ENCODE measurements at regions not wholly inside any gene's neighbourhood (a gene's known extent, or its start where the extent isn't known, plus 50 kb on each side); places are given as distances from the start of the nearest gene placed in this dataset.
A peak's percentile ranks its signal among the peaks of the same experiment; 100 is the strongest.

GRCh38 chr10:4720463-4720862, 105.5 kb upstream of the AKR1E2 start:
- intact Hi-C loops (cut with micrococcal nuclease) = no loop called here
- CTCF ChIA-PET (ENCODE audit: low intra/inter-chr PET ratio) = no interaction called here
- no peaks in the 10 kb centered on the region for H3K79me2 ChIP-seq (ENCODE audit: control insufficient read depth, insufficient read depth, low read length)
- 0 out of 5 replicates have a peak, but pooled peaks cover 0 to 4% of the 10 kb centered on the region in 2 experiments for H3K27me3 ChIP-seq (ENCODE audit: control insufficient read depth in 2 of 2, insufficient read depth in 2 of 2, low read length in 2 of 2)
- in situ Hi-C loops (cut with MboI) = no loop called here
- ATAC-seq (no peak), FAIRE-seq (no peak), DNase-seq (ENCODE audit: extremely low read depth in 1 of 4, low spot score in 3 of 4) (no peak)
- H3K27ac ChIP-seq (ENCODE audit: extremely low read depth, low read depth, low read length) = no peak overlapping the region
- no peak overlapping the region for H2AFZ ChIP-seq (ENCODE audit: low read depth, low read length)
- no peaks in the 10 kb centered on the region for H3K9me3 ChIP-seq (replicated peaks; ENCODE audit: control insufficient read depth, insufficient read depth, low read depth, low read length)
- H4K20me1 ChIP-seq (replicated peaks; ENCODE audit: control insufficient read depth, insufficient read depth, low read length) = no peaks in the 10 kb centered on the region
- POLR2A ChIA-PET = no interaction called here
- no peaks in the 10 kb centered on the region for H3K9me1 ChIP-seq (ENCODE audit: control insufficient read depth, insufficient read depth, low read length)
- H3K4me2 ChIP-seq (ENCODE audit: insufficient read depth, low read length) = no peak overlapping the region
- WGBS (ENCODE audit: insufficient coverage, low coverage, missing lambda C conversion rate) = 7% methylated on average over 1 of the region's 1 CpG
- H3K4me3 ChIP-seq = no peak overlapping the region
- no TSS peak for BruUV-seq (replicated peaks)
- H3K36me3 ChIP-seq (ENCODE audit: control insufficient read depth, insufficient read depth, low read length) = no peaks in the 10 kb centered on the region
- no peaks in the 10 kb centered on the region for H3K4me1 ChIP-seq (replicated peaks in 1 of 2; ENCODE audit: control insufficient read depth in 2 of 2, insufficient read depth in 2 of 2, low read length in 2 of 2)
- no peak overlapping the region for H3K9ac ChIP-seq (ENCODE audit: insufficient read depth in 1 of 2, low read depth in 2 of 2, low read length in 2 of 2)
- TF ChIP-seq ZC3H8 (IDR thresholded peaks at IDR 0.05) (no peak), BRD4 (IDR thresholded peaks at IDR 0.05) (no peak), MAFF (IDR thresholded peaks at IDR 0.05; ENCODE audit: low read length) (peak; percentile 44; the same call in 1 of the 2 replicates), ZNF668 (CRISPR knock-in tag; IDR thresholded peaks at IDR 0.05) (no peak), ARID4B (CRISPR knock-in tag; IDR thresholded peaks at IDR 0.05) (no peak), HDAC1 (IDR thresholded peaks at IDR 0.05) (no peak), NFE2L1 (tag; IDR thresholded peaks at IDR 0.05; ENCODE audit: borderline replicate concordance, low read depth) (no peak), MYC (IDR thresholded peaks at IDR 0.05; ENCODE audit: low read depth, low read length) (no peak), MYC (CRISPR knock-in tag; IDR thresholded peaks at IDR 0.05; ENCODE audit: borderline replicate concordance, low read depth) (no peak), TRIM28 (IDR thresholded peaks at IDR 0.05) (no peak), NR1H2 (CRISPR knock-in tag; IDR thresholded peaks at IDR 0.05) (no peak), BRCA1 (IDR thresholded peaks at IDR 0.05) (no peak), BRCA1 (CRISPR knock-in tag; IDR thresholded peaks at IDR 0.05) (no peak), ZNF280A (IDR thresholded peaks at IDR 0.05; ENCODE audit: low read depth, partially characterized antibody) (no peak), MAFG (tag; conservative IDR thresholded peaks at IDR 0.05) (peak; percentile 58), PHB2 (IDR thresholded peaks at IDR 0.05; ENCODE audit: low read depth) (no peak), SNAPC5 (CRISPR knock-in tag; IDR thresholded peaks at IDR 0.05) (no peak), ZNF766 (CRISPR knock-in tag; conservative IDR thresholded peaks at IDR 0.05) (no peak), GTF2B (IDR thresholded peaks at IDR 0.05; ENCODE audit: extremely low read depth, insufficient read length) (no peak), ZNF695 (CRISPR knock-in tag; IDR thresholded peaks at IDR 0.05) (no peak), ZNF174 (CRISPR knock-in tag; IDR thresholded peaks at IDR 0.05) (no peak)

Data from K562 (cell line).